ENCODE measurements at regions not wholly inside any gene's neighbourhood (a gene's known extent, or its start where the extent isn't known, plus 50 kb on each side); places are given as distances from the start of the nearest gene placed in this dataset.

- no peaks in the 10 kb centered on the region for H3F3A ChIP-seq (ENCODE audit: insufficient read depth, low read depth)
- ChIA-PET CTCF (no interaction called here), POLR2A (ENCODE audit: unreplicated experiment) (no interaction called here)
- no peak for DNase-seq
- no peaks in the 10 kb centered on the region for H3K79me2 ChIP-seq (ENCODE audit: low read depth)
- H3K9me2 ChIP-seq (ENCODE audit: insufficient read depth) = no peaks in the 10 kb centered on the region
- TF ChIP-seq CTCF (conservative IDR thresholded peaks at IDR 0.05) (no peak), EZH2 (IDR thresholded peaks at IDR 0.05; ENCODE audit: low read depth) (no peak)
- H3K27me3 ChIP-seq (ENCODE audit: insufficient read depth, low read depth) = no peaks in the 10 kb centered on the region
- H3K27ac ChIP-seq = no peak overlapping the region
- H3K4me1 ChIP-seq (replicated peaks; ENCODE audit: insufficient read depth) = no peaks in the 10 kb centered on the region; the same call in 1 of the 2 replicates
- no peaks in the 10 kb centered on the region for H3K36me3 ChIP-seq (ENCODE audit: low read depth)
- H3K4me3 ChIP-seq = no peak overlapping the region
- BruUV-seq (replicated peaks) = no TSS peak
- H4K20me1 ChIP-seq (ENCODE audit: insufficient read depth) = no peaks in the 10 kb centered on the region
- no peak overlapping the region for H3K4me2 ChIP-seq
- intact Hi-C loops (cut with micrococcal nuclease; ENCODE audit: unreplicated experiment) = no loop called here
- no peak overlapping the region for H2AFZ ChIP-seq
- H3K9me3 ChIP-seq (ENCODE audit: insufficient read depth, low read depth) = peaks cover 8% of the 10 kb centered on the region; the same call in 1 of the 2 replicates
Measured at GRCh38 chr12:124653169-124653931, 85.9 kb upstream of the NCOR2 start.

GRCh38 chr12:124652661-124653060 lies 85.2 kb upstream of the NCOR2 start:
- Histone ChIP-seq H3K9me3 (ENCODE audit: insufficient read depth, low read depth) (peaks cover 8% of the 10 kb centered on the region; the same call in 1 of the 2 replicates), H3K4me3 (no peak overlapping the region), H3K4me2 (no peak overlapping the region), H3K27me3 (ENCODE audit: insufficient read depth, low read depth) (no peaks in the 10 kb centered on the region), H3K27ac (no peak overlapping the region), H4K20me1 (ENCODE audit: insufficient read depth) (no peaks in the 10 kb centered on the region), H3K79me2 (ENCODE audit: low read depth) (no peaks in the 10 kb centered on the region), H3F3A (ENCODE audit: insufficient read depth, low read depth) (no peaks in the 10 kb centered on the region), H3K36me3 (ENCODE audit: low read depth) (no peaks in the 10 kb centered on the region), H2AFZ (no peak overlapping the region), H3K4me1 (replicated peaks; ENCODE audit: insufficient read depth) (no peaks in the 10 kb centered on the region; the same call in 1 of the 2 replicates), H3K9me2 (ENCODE audit: insufficient read depth) (no peaks in the 10 kb centered on the region)
- POLR2A ChIA-PET (ENCODE audit: unreplicated experiment) = no interaction called here
- intact Hi-C loops (cut with micrococcal nuclease; ENCODE audit: unreplicated experiment) = no loop called here
- no TSS peak for BruUV-seq (replicated peaks)
- TF ChIP-seq EZH2 (IDR thresholded peaks at IDR 0.05; ENCODE audit: low read depth) (no peak), CTCF (conservative IDR thresholded peaks at IDR 0.05) (no peak)
- CTCF ChIA-PET = no interaction called here
- DNase-seq = no peak

- TF ChIP-seq EZH2 (IDR thresholded peaks at IDR 0.05; ENCODE audit: low read depth) (no peak), CTCF (conservative IDR thresholded peaks at IDR 0.05) (no peak)
- CTCF ChIA-PET = no interaction called here
- no TSS peak for BruUV-seq (replicated peaks)
Measured at GRCh38 chr12:124651516-124652273, 84.3 kb upstream of the NCOR2 start.

More at GRCh38 chr12:124651516-124652273, 84.3 kb upstream of the NCOR2 start:
- Histone ChIP-seq H3K4me3 (no peak overlapping the region), H3K27me3 (ENCODE audit: insufficient read depth, low read depth) (no peaks in the 10 kb centered on the region), H3K9me2 (ENCODE audit: insufficient read depth) (no peaks in the 10 kb centered on the region), H3K4me2 (no peak overlapping the region), H3K36me3 (ENCODE audit: low read depth) (no peaks in the 10 kb centered on the region), H3K27ac (no peak overlapping the region), H2AFZ (no peak overlapping the region), H3F3A (ENCODE audit: insufficient read depth, low read depth) (no peaks in the 10 kb centered on the region), H4K20me1 (ENCODE audit: insufficient read depth) (no peaks in the 10 kb centered on the region), H3K79me2 (ENCODE audit: low read depth) (no peaks in the 10 kb centered on the region), H3K4me1 (replicated peaks; ENCODE audit: insufficient read depth) (no peaks in the 10 kb centered on the region; the same call in 1 of the 2 replicates), H3K9me3 (ENCODE audit: insufficient read depth, low read depth) (peaks cover 8% of the 10 kb centered on the region; the same call in 1 of the 2 replicates)
- no peak for DNase-seq
- POLR2A ChIA-PET (ENCODE audit: unreplicated experiment) = no interaction called here
- intact Hi-C loops (cut with micrococcal nuclease; ENCODE audit: unreplicated experiment) = no loop called here
